ENCODE measurements at regions not wholly inside any gene's neighbourhood (a gene's known extent, or its start where the extent isn't known, plus 50 kb on each side); places are given as distances from the start of the nearest gene placed in this dataset.

- DNase-seq (ENCODE audit: low read depth), result no peak
Observed at GRCh38 chr1:13922466-13923110, 222.6 kb downstream of the PRDM2 start.

- no peak for DNase-seq (ENCODE audit: low read depth)
Observed at GRCh38 chr1:13926556-13926955, 226.6 kb downstream of the PRDM2 start.

GRCh38 chr1:13927736-13928135 is 227.7 kb downstream of the PRDM2 start:
- DNase-seq (ENCODE audit: low read depth), result no peak

- DNase-seq (ENCODE audit: low read depth), result no peak
Observed at GRCh38 chr1:13929313-13929712, 229.3 kb downstream of the PRDM2 start.

- DNase-seq (ENCODE audit: low read depth), result no peak
Observed at GRCh38 chr1:13930151-13930550, 230.2 kb downstream of the PRDM2 start.

- DNase-seq (ENCODE audit: low read depth), result no peak
Observed at GRCh38 chr1:13931226-13931625, 231.2 kb downstream of the PRDM2 start.

- DNase-seq (ENCODE audit: low read depth), result no peak
Observed at GRCh38 chr1:13935336-13935735, 235.3 kb downstream of the PRDM2 start.

GRCh38 chr1:13941315-13941714 is 241.3 kb downstream of the PRDM2 start:
- no peak for DNase-seq (ENCODE audit: low read depth)

- DNase-seq (ENCODE audit: low read depth), result no peak
Observed at GRCh38 chr1:13943055-13943454, 243.1 kb downstream of the PRDM2 start.

- DNase-seq (ENCODE audit: low read depth), result no peak
Observed at GRCh38 chr1:13945856-13946255, 245.9 kb downstream of the PRDM2 start.

GRCh38 chr1:13947658-13948057 is 247.7 kb downstream of the PRDM2 start:
- DNase-seq (ENCODE audit: low read depth), result no peak

- no peak for DNase-seq (ENCODE audit: low read depth)
Observed at GRCh38 chr1:13948396-13948795, 248.4 kb downstream of the PRDM2 start.

GRCh38 chr1:13948888-13949391 is 249.0 kb downstream of the PRDM2 start:
- no peak for DNase-seq (ENCODE audit: low read depth)

GRCh38 chr1:13949546-13949945 is 249.6 kb downstream of the PRDM2 start:
- no peak for DNase-seq (ENCODE audit: low read depth)

GRCh38 chr1:13950637-13951036 is 250.6 kb downstream of the PRDM2 start:
- DNase-seq (ENCODE audit: low read depth), result no peak

GRCh38 chr1:13951793-13952751 is 252.1 kb downstream of the PRDM2 start:
- no peak for DNase-seq (ENCODE audit: low read depth)

GRCh38 chr1:13952985-13953384 is 253.0 kb downstream of the PRDM2 start:
- DNase-seq (ENCODE audit: low read depth), result no peak

- DNase-seq (ENCODE audit: low read depth), result no peak
Observed at GRCh38 chr1:13956393-13956792, 256.4 kb downstream of the PRDM2 start.

- DNase-seq (ENCODE audit: low read depth), result peak; percentile 45
Observed at GRCh38 chr1:13960375-13960987, 260.5 kb downstream of the PRDM2 start.

- no peak for DNase-seq (ENCODE audit: low read depth)
Observed at GRCh38 chr1:13964768-13965167, 264.8 kb downstream of the PRDM2 start.

- DNase-seq (ENCODE audit: low read depth), result no peak
Observed at GRCh38 chr1:13965770-13966398, 265.9 kb downstream of the PRDM2 start.

- no peak for DNase-seq (ENCODE audit: low read depth)
Observed at GRCh38 chr1:13967707-13968106, 267.7 kb downstream of the PRDM2 start.
